Heart left ventricle (tissue), 16 donors: ENCODE measurements at regions not wholly inside any gene's neighbourhood (a gene's known extent, or its start where the extent isn't known, plus 50 kb on each side); places are given as distances from the start of the nearest gene placed in this dataset.
A peak's percentile ranks its signal among the peaks of the same experiment; 100 is the strongest.

ENCODE experiments used
- ATAC-seq, 4 donors: fragments of 200-7000 bp; cut with Tn5 transposase; one replicate each; pipeline ENCODE4 v1.9.1; 2020 to 2022; ENCODE audit warnings: moderate library complexity in 4 of 4, mild to moderate bottlenecking in 3 of 4, moderate number of reproducible peaks in 1 of 4
- DNase-seq, 5 donors: peaks; one replicate each; pipeline ENCODE4 v3.0.0-alpha.2; 2020
- H3K27ac ChIP-seq, 12 donors: fragments of 200-600 bp; sonication (generic) in 4 of 12; one replicate each; pipeline versions ENCODE4 v1.5.0 to v1.8.0; 2016 to 2022; ENCODE audit warnings: mild to moderate bottlenecking in 2 of 12
- H3K27me3 ChIP-seq, 9 donors: fragments of 200-600 bp; sonication (generic) in 2 of 9; one replicate each; pipeline versions ENCODE4 v1.5.1 to v1.8.0; 2016 to 2022; ENCODE audit warnings: mild to moderate bottlenecking in 3 of 9
- H3K36me3 ChIP-seq, 9 donors: fragments of 200-600 bp; sonication (generic) in 2 of 9; one replicate each; pipeline versions ENCODE4 v1.5.0 to v1.8.0; 2018 to 2022; ENCODE audit warnings: mild to moderate bottlenecking in 2 of 9
- H3K4me1 ChIP-seq, 12 donors: fragments of 200-600 bp; sonication (generic) in 4 of 12; one replicate each; pipeline versions ENCODE4 v1.5.0 to v1.8.0; 2016 to 2022; ENCODE audit warnings: mild to moderate bottlenecking in 3 of 12
- H3K4me3 ChIP-seq, 12 donors: fragments of 200-600 bp; sonication (generic) in 4 of 12; one replicate each; pipeline versions ENCODE4 v1.5.0 to v1.8.0; 2017 to 2022; ENCODE audit warnings: mild to moderate bottlenecking in 9 of 12, moderate library complexity in 4 of 12
- H3K9me3 ChIP-seq, 12 donors: fragments of 200-600 bp; sonication (generic) in 4 of 12; one replicate each; pipeline versions ENCODE4 v1.5.0 to v1.8.0; 2016 to 2022; ENCODE audit warnings: mild to moderate bottlenecking in 1 of 12
- POLR2A ChIP-seq, 2 donors: fragments of 450-650 bp; IDR thresholded peaks; one replicate each; pipeline ENCODE4 v1.6.1; 2017; ENCODE audit warnings: antibody characterized with exemption in 2 of 2, mild to moderate bottlenecking in 2 of 2, moderate library complexity in 2 of 2
- WGBS, 4 donors: extraction: QIAGEN DNeasy Blood & Tissue Kit in 2 of 4; methylation state at CpG; one replicate each; pipeline versions ENCODE4 v1.1.5 to v1.1.7; 2013 to 2018; 5-methylcytosine and 5-hydroxymethylcytosine counted together
- intact Hi-C, 10 donors: fragments of 100-400 bp; cut with DNase I; formaldehyde crosslinking; loops; one replicate each; pipeline versions ENCODE4 v1.11.1 to v1.14.2; 2022
- TF ChIP-seq, protein P1 (sequence below), 12 donors: fragments of 200-600 bp; sonication (generic) in 4 of 12; IDR thresholded peaks; one replicate each; pipeline versions ENCODE4 v1.5.0 to v1.8.0; 2018 to 2022; ENCODE audit warnings: antibody characterized with exemption in 12 of 12, mild to moderate bottlenecking in 5 of 12
- donor health status: ischemic (EF 13 %, LVEDD 7.1; RV severe dilation, severe dysfunction).
- donor health status: healthy with polysubstance abuse.
- donor health status: DM: no; HTN: yes; CAD: no.
- donor health status: DM: no; HTN: no; CAD: no.
- donor health status: ischemic (EF 25% LVEDD 6.9; RV normal size, moderate dysfunction).
- donor health status: ischemic (EF 25% LVEDD 5.7; RV mildly dilated, moderate dysfunction).
- donor health status: healthy.
- donor health status: DM: yes; HTN: yes; CAD: no.
- donor health status: ischemic (EF 35%, LVEDD 5.7; RV mildly dilated, moderate dysfunction).
- donor health status: nonischemic (EF 11% LVEDD 7.7; RV severe dilation, severe dysfunction).
- donor health status: DM: yes; HTN: yes; CAD: no.
- donor health status: PGD.
- donor health status: ischemic (EF 29% LVEDD 5.4; RV normal size, mild dysfunction).
- donor health status: nonischemic (EF 23%, LVEDD 6.1; RV moderate dilation, normal function).

DNA sequence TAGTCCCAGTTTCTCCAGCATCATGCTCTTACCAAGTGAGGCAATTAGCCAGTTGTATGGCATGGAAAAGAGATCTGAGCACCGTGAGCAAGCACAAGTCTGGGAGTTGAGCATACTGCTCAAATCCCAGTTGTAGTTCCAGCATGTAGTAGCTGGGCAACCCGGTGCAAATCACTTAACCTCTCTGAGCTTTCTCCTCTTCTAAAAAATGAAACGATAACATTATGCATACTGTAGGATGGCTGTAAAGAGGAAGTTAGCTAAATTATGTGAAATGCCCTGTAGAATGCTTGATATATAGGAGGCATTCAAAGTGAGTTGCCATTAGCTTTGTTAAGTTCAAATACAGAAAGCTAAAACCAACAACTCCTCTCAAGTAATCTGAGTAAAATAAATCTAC is 164.0 kb upstream of the ZEB2 start:
- 80 to 96% (median 89%) methylated on average over 3 of the region's 3 CpGs for WGBS, 4 donors
- Histone ChIP-seq H3K4me1 (peaks cover 0 to 59% (median 2%) of the 10 kb centered on the region in 12 donors), H3K27ac (peak overlapping the region in 1 of 12 donors; percentile 88), H3K36me3 (no peaks in the 10 kb centered on the region), H3K27me3 (no peaks in the 10 kb centered on the region), H3K9me3 (no peaks in the 10 kb centered on the region), H3K4me3 (no peak overlapping the region)
- TF ChIP-seq, protein P1, sequence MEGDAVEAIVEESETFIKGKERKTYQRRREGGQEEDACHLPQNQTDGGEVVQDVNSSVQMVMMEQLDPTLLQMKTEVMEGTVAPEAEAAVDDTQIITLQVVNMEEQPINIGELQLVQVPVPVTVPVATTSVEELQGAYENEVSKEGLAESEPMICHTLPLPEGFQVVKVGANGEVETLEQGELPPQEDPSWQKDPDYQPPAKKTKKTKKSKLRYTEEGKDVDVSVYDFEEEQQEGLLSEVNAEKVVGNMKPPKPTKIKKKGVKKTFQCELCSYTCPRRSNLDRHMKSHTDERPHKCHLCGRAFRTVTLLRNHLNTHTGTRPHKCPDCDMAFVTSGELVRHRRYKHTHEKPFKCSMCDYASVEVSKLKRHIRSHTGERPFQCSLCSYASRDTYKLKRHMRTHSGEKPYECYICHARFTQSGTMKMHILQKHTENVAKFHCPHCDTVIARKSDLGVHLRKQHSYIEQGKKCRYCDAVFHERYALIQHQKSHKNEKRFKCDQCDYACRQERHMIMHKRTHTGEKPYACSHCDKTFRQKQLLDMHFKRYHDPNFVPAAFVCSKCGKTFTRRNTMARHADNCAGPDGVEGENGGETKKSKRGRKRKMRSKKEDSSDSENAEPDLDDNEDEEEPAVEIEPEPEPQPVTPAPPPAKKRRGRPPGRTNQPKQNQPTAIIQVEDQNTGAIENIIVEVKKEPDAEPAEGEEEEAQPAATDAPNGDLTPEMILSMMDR (IDR thresholded peaks at IDR 0.05), result no peak
- no peak for TF ChIP-seq POLR2A (IDR thresholded peaks at IDR 0.05)
- ATAC-seq (no peak), DNase-seq (no peak)
- intact Hi-C loops, result no loop called here

DNA sequence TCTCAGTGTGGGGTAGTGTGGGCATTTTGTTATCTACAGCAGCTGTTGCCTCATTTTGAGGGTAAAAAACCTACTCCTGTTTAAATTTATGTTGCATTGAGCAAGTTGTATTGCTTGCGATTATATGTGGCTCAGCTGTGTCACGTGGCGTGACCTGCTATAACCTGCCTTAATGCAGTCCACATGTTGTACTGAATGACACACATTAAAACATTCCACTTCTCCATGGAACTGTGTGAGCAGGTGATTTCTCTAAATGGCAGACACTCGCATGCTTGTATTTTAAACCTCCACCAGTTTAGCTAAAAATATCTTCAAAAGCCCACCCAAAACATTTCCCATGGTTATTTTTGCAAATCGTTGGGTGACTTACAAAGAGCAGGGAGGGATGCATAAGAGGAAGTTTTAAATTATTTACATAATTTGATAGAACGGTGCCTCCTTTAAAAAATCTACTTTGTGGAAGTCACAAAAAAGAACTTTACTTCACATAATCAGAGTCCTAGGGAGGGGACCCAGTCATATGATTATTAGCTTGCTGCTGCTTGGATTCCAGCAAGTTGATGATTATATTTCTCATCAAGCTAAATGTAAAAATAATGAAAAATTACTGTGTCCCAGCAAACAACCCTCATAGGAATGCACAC is 163.3 kb upstream of the ZEB2 start:
- no peak for DNase-seq
- 67 to 73% (median 68%) methylated on average over 6 of the region's 6 CpGs for WGBS, 4 donors
- H3K27ac ChIP-seq, result peak overlapping the region in 1 of 12 donors; percentile 88
- H3K4me3 ChIP-seq, result no peak overlapping the region
- TF ChIP-seq, protein P1 (IDR thresholded peaks at IDR 0.05), result no peak
- TF ChIP-seq POLR2A (IDR thresholded peaks at IDR 0.05), result no peak
- ATAC-seq, result no peak
- no peaks in the 10 kb centered on the region for H3K27me3 ChIP-seq
- no peaks in the 10 kb centered on the region for H3K9me3 ChIP-seq
- H3K36me3 ChIP-seq, result no peaks in the 10 kb centered on the region
- H3K4me1 ChIP-seq, result peaks cover 0 to 53% (median 2%) of the 10 kb centered on the region in 12 donors
- intact Hi-C loops, result no loop called here

DNA sequence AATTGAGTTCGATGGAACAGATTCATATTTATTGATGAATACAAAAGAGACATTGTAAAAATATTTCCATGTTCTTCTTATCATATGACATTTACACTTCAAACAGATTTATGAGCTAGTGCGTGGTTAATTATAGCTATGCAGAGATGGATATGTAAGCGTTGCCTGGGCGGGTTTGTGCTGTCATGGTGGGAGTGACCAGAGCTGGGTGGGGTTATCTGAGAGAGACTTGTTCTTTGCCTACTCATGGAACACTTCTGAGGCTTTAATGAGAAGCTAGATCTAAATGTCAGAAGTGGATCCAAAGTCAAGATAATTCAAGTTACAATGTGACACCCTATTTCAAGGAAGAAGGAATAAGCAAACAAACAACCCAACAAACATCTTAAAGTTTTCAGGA is 162.3 kb upstream of the ZEB2 start:
- DNase-seq (no peak), ATAC-seq (no peak)
- peak overlapping the region in 2 of 12 donors; percentile 4 to 88 for H3K27ac ChIP-seq

DNA sequence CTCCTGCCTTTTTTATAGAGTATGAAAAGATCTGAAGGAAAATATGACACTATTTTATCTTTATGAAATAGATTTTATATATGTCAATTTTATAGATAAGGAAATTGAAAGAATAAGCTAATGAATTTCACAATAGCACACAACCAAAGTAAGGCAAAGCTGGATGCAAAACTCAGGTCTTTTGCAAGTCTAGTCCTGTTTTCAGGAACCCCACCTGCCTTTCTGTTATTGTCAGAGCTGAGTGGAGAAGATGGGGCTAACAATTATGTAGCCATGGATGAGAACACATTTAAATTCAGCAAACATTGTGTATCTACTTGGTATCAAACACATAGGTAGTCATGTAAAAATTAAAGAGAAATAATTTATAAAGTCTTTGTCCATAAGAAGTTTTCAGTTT is 161.5 kb upstream of the ZEB2 start:
- intact Hi-C loops, result no loop called here
- Histone ChIP-seq H3K36me3 (no peaks in the 10 kb centered on the region), H3K4me3 (no peak overlapping the region), H3K27me3 (no peaks in the 10 kb centered on the region), H3K27ac (no peak overlapping the region), H3K9me3 (no peaks in the 10 kb centered on the region), H3K4me1 (peaks cover 0 to 40% (median 2%) of the 10 kb centered on the region in 12 donors)
- TF ChIP-seq, protein P1 (IDR thresholded peaks at IDR 0.05), result no peak
- TF ChIP-seq POLR2A (IDR thresholded peaks at IDR 0.05), result no peak
- DNase-seq (no peak), ATAC-seq (no peak)

More for the DNA sequence above, 162.3 kb upstream of the ZEB2 start:
- H3K4me3 ChIP-seq, result no peak overlapping the region
- peaks cover 0 to 46% (median 2%) of the 10 kb centered on the region in 12 donors for H3K4me1 ChIP-seq
- no peaks in the 10 kb centered on the region for H3K27me3 ChIP-seq
- 73 to 78% (median 76%) methylated on average over 4 of the region's 4 CpGs for WGBS, 4 donors
- no peaks in the 10 kb centered on the region for H3K9me3 ChIP-seq
- intact Hi-C loops, result no loop called here
- no peak for TF ChIP-seq POLR2A (IDR thresholded peaks at IDR 0.05)
- TF ChIP-seq, protein P1 (IDR thresholded peaks at IDR 0.05), result no peak
- no peaks in the 10 kb centered on the region for H3K36me3 ChIP-seq
